GM23338 (cell line): ENCODE measurements at regions not wholly inside any gene's neighbourhood (a gene's known extent, or its start where the extent isn't known, plus 50 kb on each side); places are given as distances from the start of the nearest gene placed in this dataset.
A peak's percentile ranks its signal among the peaks of the same experiment; 100 is the strongest.

ENCODE experiments used
- ATAC-seq: fragments of 200-7000 bp; cut with Tn5 transposase; 3 replicates; pipeline ENCODE4 v1.9.1; 2020
- DNase-seq: peaks from one replicate; pipeline ENCODE4 v3.0.0-alpha.2; 2015; ENCODE audit warnings: low spot score
- H2AFZ ChIP-seq: fragments of 200-600 bp; sonication (generic); 2 replicates; pipeline ENCODE4 v1.8.0; 2016; ENCODE audit warnings: antibody characterized with exemption, mild to moderate bottlenecking, moderate library complexity
- H3F3A ChIP-seq: fragments of 200-600 bp; sonication (generic); replicated peaks from 2 replicates; pipeline ENCODE4 v1.8.0; 2017; ENCODE audit warnings: antibody characterized with exemption, mixed run types, low read depth
- H3K27ac ChIP-seq: fragments of 200-600 bp; sonication (generic); 2 replicates; pipeline ENCODE4 v1.6.1; 2016; ENCODE audit warnings: low read depth
- H3K27me3 ChIP-seq: fragments of 200-600 bp; sonication (generic); 2 replicates; pipeline ENCODE4 v1.8.0; 2016; ENCODE audit warnings: mild to moderate bottlenecking, mixed run types, moderate library complexity; ENCODE audit not compliant: insufficient read depth
- H3K36me3 ChIP-seq: fragments of 200-600 bp; sonication (generic); 2 replicates; pipeline ENCODE4 v1.8.0; 2016; ENCODE audit warnings: mild to moderate bottlenecking; ENCODE audit not compliant: insufficient read depth
- H3K4me1 ChIP-seq: fragments of 200-600 bp; sonication (generic); 2 replicates; pipeline ENCODE4 v1.8.0; 2016; ENCODE audit warnings: mild to moderate bottlenecking, moderate library complexity; ENCODE audit not compliant: insufficient read depth
- H3K4me2 ChIP-seq: fragments of 200-600 bp; sonication (generic); 2 replicates; pipeline ENCODE4 v1.7.1; 2017; ENCODE audit warnings: mixed run types
- H3K4me3 ChIP-seq: fragments of 200-600 bp; sonication (generic); 2 replicates; pipeline ENCODE4 v1.6.1; 2016; ENCODE audit warnings: mixed run types
- H3K79me2 ChIP-seq: fragments of 200-600 bp; sonication (generic); replicated peaks from 2 replicates; pipeline ENCODE4 v1.8.0; 2017; ENCODE audit warnings: mild to moderate bottlenecking; ENCODE audit not compliant: insufficient read depth
- H3K9me2 ChIP-seq: fragments of 200-600 bp; sonication (generic); 2 replicates; pipeline ENCODE4 v1.8.0; 2017; ENCODE audit not compliant: insufficient read depth
- H4K20me1 ChIP-seq: fragments of 200-600 bp; sonication (generic); replicated peaks from 2 replicates; pipeline ENCODE4 v1.8.0; 2017; ENCODE audit warnings: mild to moderate bottlenecking; ENCODE audit not compliant: insufficient read depth
- H3K27ac Mint-ChIP-seq: 2 replicates; pipeline ENCODE4 v1.8.0; 2020; ENCODE audit warnings: inconsistent platforms, mild to moderate bottlenecking, moderate library complexity, mixed read lengths
- H3K27me3 Mint-ChIP-seq: 3 replicates; pipeline ENCODE4 v1.8.0; 2022; ENCODE audit warnings: low read depth, mild to moderate bottlenecking, moderate library complexity, mixed read lengths, inconsistent platforms; ENCODE audit not compliant: insufficient read depth, poor library complexity
- H3K36me3 Mint-ChIP-seq: 3 replicates; pipeline ENCODE4 v1.8.0; 2021; ENCODE audit warnings: low read depth, mild to moderate bottlenecking, inconsistent platforms, moderate library complexity, mixed read lengths
- H3K4me1 Mint-ChIP-seq: 3 replicates; pipeline ENCODE4 v1.8.0; 2020; ENCODE audit warnings: mild to moderate bottlenecking, inconsistent platforms, mixed read lengths
- H3K4me3 Mint-ChIP-seq: 3 replicates; pipeline ENCODE4 v1.8.0; 2021; ENCODE audit warnings: moderate library complexity, mild to moderate bottlenecking, inconsistent platforms, mixed read lengths
- H3K9me3 Mint-ChIP-seq: 3 replicates; pipeline ENCODE4 v1.8.0; 2020; ENCODE audit warnings: moderate library complexity, mild to moderate bottlenecking, inconsistent platforms, mixed read lengths
- CREB1 ChIP-seq: fragments of 250-450 bp; sonication (Bioruptor Pico); IDR thresholded peaks from 2 replicates; pipeline ENCODE4 v1.5.0; 2020; ENCODE audit warnings: low read depth, mild to moderate bottlenecking, moderate library complexity
- EZH2 ChIP-seq: fragments of 200-600 bp; sonication (generic); IDR thresholded peaks from one replicate; pipeline ENCODE4 v1.8.0; 2017; ENCODE audit warnings: antibody characterized with exemption, mild to moderate bottlenecking, low read depth; ENCODE audit not compliant: unreplicated experiment
- EZH2phosphoT487 ChIP-seq: fragments of 200-600 bp; sonication (generic); IDR thresholded peaks from one replicate; pipeline ENCODE4 v1.8.1; 2018; ENCODE audit warnings: antibody characterized with exemption; ENCODE audit not compliant: unreplicated experiment
- JUNB ChIP-seq: IDR thresholded peaks from one replicate; pipeline ENCODE4 v1.6.1; 2016; ENCODE audit warnings: antibody characterized with exemption; ENCODE audit not compliant: unreplicated experiment
- NANOG ChIP-seq: IDR thresholded peaks from 2 replicates; pipeline ENCODE4 v1.6.1; 2016; ENCODE audit warnings: antibody characterized with exemption, borderline replicate concordance
- POLR2AphosphoS5 ChIP-seq: IDR thresholded peaks from 2 replicates; pipeline ENCODE4 v1.6.1; 2016; ENCODE audit warnings: antibody characterized with exemption, low read depth
- STAT1 ChIP-seq: IDR thresholded peaks from one replicate; pipeline ENCODE4 v1.6.1; 2016; ENCODE audit warnings: antibody characterized with exemption; ENCODE audit not compliant: unreplicated experiment
- ZNF114 ChIP-seq: fragments of 250-450 bp; sonication (Bioruptor Pico); IDR thresholded peaks from 2 replicates; pipeline ENCODE4 v1.5.0; 2020; ENCODE audit warnings: mild to moderate bottlenecking, moderate library complexity
- ZNF331 ChIP-seq: fragments of 250-450 bp; sonication (Bioruptor Pico); IDR thresholded peaks from 2 replicates; pipeline ENCODE4 v1.5.0; 2020; ENCODE audit warnings: low read depth, mild to moderate bottlenecking, moderate library complexity
- TF ChIP-seq, protein P1 (sequence below): IDR thresholded peaks from one replicate; pipeline ENCODE4 v1.6.1; 2018; ENCODE audit warnings: antibody characterized with exemption; ENCODE audit not compliant: unreplicated experiment
- TF ChIP-seq, protein P2 (sequence below): fragments of 250-450 bp; sonication (Bioruptor Pico); IDR thresholded peaks from 2 replicates; pipeline ENCODE4 v1.5.0; 2020; ENCODE audit warnings: mild to moderate bottlenecking, moderate library complexity
- TF ChIP-seq, protein P3 (sequence below), 2 experiments: fragments of 200-600 bp in 1 of 2; sonication (generic) in 1 of 2; conservative IDR thresholded peaks; 2 replicates each; pipeline versions ENCODE4 v1.5.1 to v1.6.1; 2016 to 2017; ENCODE audit warnings: antibody characterized with exemption in 2 of 2, low read depth in 2 of 2, mild to moderate bottlenecking in 2 of 2, moderate library complexity in 1 of 2
- TF ChIP-seq, protein P4 (sequence below): IDR thresholded peaks from 2 replicates; pipeline ENCODE4 v1.6.1; 2016; ENCODE audit warnings: antibody characterized with exemption

DNA sequence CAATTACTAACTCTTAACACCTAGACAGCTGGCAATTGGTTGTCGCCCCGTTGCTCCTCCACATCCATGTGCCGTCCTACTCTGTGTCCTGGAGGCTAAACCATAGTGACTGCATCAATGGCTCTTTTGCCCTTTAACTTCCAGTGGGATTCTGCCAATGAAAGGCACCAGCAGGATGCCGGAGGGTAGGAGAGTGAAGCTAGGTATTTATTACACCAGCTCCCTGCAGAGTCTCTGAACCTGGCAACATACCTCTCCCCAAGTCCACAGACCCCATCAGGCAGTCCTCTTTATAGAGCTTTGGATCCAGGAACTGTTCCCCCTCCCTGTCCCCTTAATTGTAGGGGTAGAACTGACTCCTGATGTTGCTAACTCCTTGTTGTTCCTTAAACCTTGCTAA lies 426.8 kb downstream of the HNRNPD start:
- ATAC-seq (peak; percentile 83), DNase-seq (peak; percentile 24)
- H3K4me3 Mint-ChIP-seq, result no peak overlapping the region
- Histone ChIP-seq H4K20me1 (no peaks in the 10 kb centered on the region), H3K36me3 (no peaks in the 10 kb centered on the region), H3K4me3 (no peak overlapping the region), H3K27ac (no peak overlapping the region), H3K27me3 (no peaks in the 10 kb centered on the region), H2AFZ (no peak overlapping the region), H3F3A (no peaks in the 10 kb centered on the region), H3K79me2 (no peaks in the 10 kb centered on the region), H3K4me1 (no peaks in the 10 kb centered on the region), H3K9me2 (0 out of 2 replicates have a peak, but pooled peaks cover 3% of the 10 kb centered on the region), H3K4me2 (no peak overlapping the region)
- H3K9me3 Mint-ChIP-seq, result no peaks in the 10 kb centered on the region
- TF ChIP-seq EZH2phosphoT487, result no peak
- TF ChIP-seq, protein P1, sequence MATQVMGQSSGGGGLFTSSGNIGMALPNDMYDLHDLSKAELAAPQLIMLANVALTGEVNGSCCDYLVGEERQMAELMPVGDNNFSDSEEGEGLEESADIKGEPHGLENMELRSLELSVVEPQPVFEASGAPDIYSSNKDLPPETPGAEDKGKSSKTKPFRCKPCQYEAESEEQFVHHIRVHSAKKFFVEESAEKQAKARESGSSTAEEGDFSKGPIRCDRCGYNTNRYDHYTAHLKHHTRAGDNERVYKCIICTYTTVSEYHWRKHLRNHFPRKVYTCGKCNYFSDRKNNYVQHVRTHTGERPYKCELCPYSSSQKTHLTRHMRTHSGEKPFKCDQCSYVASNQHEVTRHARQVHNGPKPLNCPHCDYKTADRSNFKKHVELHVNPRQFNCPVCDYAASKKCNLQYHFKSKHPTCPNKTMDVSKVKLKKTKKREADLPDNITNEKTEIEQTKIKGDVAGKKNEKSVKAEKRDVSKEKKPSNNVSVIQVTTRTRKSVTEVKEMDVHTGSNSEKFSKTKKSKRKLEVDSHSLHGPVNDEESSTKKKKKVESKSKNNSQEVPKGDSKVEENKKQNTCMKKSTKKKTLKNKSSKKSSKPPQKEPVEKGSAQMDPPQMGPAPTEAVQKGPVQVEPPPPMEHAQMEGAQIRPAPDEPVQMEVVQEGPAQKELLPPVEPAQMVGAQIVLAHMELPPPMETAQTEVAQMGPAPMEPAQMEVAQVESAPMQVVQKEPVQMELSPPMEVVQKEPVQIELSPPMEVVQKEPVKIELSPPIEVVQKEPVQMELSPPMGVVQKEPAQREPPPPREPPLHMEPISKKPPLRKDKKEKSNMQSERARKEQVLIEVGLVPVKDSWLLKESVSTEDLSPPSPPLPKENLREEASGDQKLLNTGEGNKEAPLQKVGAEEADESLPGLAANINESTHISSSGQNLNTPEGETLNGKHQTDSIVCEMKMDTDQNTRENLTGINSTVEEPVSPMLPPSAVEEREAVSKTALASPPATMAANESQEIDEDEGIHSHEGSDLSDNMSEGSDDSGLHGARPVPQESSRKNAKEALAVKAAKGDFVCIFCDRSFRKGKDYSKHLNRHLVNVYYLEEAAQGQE, result no peak
- no peak for TF ChIP-seq CREB1
- TF ChIP-seq, protein P2, sequence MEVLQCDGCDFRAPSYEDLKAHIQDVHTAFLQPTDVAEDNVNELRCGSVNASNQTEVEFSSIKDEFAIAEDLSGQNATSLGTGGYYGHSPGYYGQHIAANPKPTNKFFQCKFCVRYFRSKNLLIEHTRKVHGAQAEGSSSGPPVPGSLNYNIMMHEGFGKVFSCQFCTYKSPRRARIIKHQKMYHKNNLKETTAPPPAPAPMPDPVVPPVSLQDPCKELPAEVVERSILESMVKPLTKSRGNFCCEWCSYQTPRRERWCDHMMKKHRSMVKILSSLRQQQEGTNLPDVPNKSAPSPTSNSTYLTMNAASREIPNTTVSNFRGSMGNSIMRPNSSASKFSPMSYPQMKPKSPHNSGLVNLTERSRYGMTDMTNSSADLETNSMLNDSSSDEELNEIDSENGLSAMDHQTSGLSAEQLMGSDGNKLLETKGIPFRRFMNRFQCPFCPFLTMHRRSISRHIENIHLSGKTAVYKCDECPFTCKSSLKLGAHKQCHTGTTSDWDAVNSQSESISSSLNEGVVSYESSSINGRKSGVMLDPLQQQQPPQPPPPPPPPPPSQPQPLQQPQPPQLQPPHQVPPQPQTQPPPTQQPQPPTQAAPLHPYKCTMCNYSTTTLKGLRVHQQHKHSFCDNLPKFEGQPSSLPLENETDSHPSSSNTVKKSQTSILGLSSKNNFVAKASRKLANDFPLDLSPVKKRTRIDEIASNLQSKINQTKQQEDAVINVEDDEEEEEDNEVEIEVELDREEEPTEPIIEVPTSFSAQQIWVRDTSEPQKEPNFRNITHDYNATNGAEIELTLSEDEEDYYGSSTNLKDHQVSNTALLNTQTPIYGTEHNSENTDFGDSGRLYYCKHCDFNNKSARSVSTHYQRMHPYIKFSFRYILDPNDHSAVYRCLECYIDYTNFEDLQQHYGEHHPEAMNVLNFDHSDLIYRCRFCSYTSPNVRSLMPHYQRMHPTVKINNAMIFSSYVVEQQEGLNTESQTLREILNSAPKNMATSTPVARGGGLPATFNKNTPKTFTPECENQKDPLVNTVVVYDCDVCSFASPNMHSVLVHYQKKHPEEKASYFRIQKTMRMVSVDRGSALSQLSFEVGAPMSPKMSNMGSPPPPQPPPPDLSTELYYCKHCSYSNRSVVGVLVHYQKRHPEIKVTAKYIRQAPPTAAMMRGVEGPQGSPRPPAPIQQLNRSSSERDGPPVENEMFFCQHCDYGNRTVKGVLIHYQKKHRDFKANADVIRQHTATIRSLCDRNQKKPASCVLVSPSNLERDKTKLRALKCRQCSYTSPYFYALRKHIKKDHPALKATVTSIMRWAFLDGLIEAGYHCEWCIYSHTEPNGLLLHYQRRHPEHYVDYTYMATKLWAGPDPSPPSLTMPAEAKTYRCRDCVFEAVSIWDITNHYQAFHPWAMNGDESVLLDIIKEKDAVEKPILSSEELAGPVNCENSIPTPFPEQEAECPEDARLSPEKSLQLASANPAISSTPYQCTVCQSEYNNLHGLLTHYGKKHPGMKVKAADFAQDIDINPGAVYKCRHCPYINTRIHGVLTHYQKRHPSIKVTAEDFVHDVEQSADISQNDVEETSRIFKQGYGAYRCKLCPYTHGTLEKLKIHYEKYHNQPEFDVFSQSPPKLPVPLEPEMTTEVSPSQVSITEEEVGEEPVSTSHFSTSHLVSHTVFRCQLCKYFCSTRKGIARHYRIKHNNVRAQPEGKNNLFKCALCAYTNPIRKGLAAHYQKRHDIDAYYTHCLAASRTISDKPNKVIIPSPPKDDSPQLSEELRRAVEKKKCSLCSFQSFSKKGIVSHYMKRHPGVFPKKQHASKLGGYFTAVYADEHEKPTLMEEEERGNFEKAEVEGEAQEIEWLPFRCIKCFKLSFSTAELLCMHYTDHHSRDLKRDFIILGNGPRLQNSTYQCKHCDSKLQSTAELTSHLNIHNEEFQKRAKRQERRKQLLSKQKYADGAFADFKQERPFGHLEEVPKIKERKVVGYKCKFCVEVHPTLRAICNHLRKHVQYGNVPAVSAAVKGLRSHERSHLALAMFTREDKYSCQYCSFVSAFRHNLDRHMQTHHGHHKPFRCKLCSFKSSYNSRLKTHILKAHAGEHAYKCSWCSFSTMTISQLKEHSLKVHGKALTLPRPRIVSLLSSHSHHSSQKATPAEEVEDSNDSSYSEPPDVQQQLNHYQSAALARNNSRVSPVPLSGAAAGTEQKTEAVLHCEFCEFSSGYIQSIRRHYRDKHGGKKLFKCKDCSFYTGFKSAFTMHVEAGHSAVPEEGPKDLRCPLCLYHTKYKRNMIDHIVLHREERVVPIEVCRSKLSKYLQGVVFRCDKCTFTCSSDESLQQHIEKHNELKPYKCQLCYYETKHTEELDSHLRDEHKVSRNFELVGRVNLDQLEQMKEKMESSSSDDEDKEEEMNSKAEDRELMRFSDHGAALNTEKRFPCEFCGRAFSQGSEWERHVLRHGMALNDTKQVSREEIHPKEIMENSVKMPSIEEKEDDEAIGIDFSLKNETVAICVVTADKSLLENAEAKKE (CRISPR knock-in tag), result no peak
- TF ChIP-seq JUNB, result no peak
- no peak for TF ChIP-seq POLR2AphosphoS5
- TF ChIP-seq, protein P3, sequence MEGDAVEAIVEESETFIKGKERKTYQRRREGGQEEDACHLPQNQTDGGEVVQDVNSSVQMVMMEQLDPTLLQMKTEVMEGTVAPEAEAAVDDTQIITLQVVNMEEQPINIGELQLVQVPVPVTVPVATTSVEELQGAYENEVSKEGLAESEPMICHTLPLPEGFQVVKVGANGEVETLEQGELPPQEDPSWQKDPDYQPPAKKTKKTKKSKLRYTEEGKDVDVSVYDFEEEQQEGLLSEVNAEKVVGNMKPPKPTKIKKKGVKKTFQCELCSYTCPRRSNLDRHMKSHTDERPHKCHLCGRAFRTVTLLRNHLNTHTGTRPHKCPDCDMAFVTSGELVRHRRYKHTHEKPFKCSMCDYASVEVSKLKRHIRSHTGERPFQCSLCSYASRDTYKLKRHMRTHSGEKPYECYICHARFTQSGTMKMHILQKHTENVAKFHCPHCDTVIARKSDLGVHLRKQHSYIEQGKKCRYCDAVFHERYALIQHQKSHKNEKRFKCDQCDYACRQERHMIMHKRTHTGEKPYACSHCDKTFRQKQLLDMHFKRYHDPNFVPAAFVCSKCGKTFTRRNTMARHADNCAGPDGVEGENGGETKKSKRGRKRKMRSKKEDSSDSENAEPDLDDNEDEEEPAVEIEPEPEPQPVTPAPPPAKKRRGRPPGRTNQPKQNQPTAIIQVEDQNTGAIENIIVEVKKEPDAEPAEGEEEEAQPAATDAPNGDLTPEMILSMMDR (conservative IDR thresholded peaks at IDR 0.05; ENCODE audit: low read depth in 2 of 2), result no peak
- TF ChIP-seq STAT1, result no peak
- TF ChIP-seq NANOG, result no peak
- TF ChIP-seq, protein P4, sequence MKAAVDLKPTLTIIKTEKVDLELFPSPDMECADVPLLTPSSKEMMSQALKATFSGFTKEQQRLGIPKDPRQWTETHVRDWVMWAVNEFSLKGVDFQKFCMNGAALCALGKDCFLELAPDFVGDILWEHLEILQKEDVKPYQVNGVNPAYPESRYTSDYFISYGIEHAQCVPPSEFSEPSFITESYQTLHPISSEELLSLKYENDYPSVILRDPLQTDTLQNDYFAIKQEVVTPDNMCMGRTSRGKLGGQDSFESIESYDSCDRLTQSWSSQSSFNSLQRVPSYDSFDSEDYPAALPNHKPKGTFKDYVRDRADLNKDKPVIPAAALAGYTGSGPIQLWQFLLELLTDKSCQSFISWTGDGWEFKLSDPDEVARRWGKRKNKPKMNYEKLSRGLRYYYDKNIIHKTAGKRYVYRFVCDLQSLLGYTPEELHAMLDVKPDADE, result no peak
- no peak for TF ChIP-seq ZNF114 (CRISPR knock-in tag)
- no peak for TF ChIP-seq ZNF331 (CRISPR knock-in tag)
- TF ChIP-seq EZH2, result no peak
- no peaks in the 10 kb centered on the region for H3K36me3 Mint-ChIP-seq
- peaks cover 2% of the 10 kb centered on the region for H3K27me3 Mint-ChIP-seq
- H3K4me1 Mint-ChIP-seq, result peaks cover 2% of the 10 kb centered on the region; the same call in 1 of the 3 replicates
- H3K27ac Mint-ChIP-seq, result no peak overlapping the region
